Endothelial cell of umbilical vein (primary cell): ENCODE measurements at regions not wholly inside any gene's neighbourhood (a gene's known extent, or its start where the extent isn't known, plus 50 kb on each side); places are given as distances from the start of the nearest gene placed in this dataset.

Experiments used
- BruUV-seq: library from RNA; stranded (reverse); fragments of 400-500 nt; replicated peaks from 2 replicates; lab custom pipeline; 2021; lab: Mats Ljungman, UMichigan
- CTCF ChIA-PET: fragments of 300-600, 350-600 bp; sonication (Branson Sonifier 250); formaldehyde crosslinking; loops from one replicate; lab custom pipeline; 2021; ENCODE audit warnings: antibody characterized with exemption, inconsistent platforms; lab: Charles Lee
- POLR2A ChIA-PET: fragments of 300-600, 350-600 bp; sonication (Branson Sonifier 250); formaldehyde crosslinking; loops from one replicate; lab custom pipeline; 2021; ENCODE audit warnings: antibody characterized with exemption, inconsistent platforms; lab: Charles Lee
- DNase-seq: peaks from one replicate; pipeline ENCODE4 v3.0.0-alpha.2; 2011; ENCODE audit warnings: low read depth, low spot score
- FAIRE-seq: peaks from 2 replicates; lab custom pipeline; 2011; peaks lifted over from hg19 to GRCh38; lab: Jason Lieb, UNC
- H2AFZ ChIP-seq: 2 replicates; pipeline ENCODE4 v1.6.0; 2012; ENCODE audit warnings: low read depth, low read length, control low read depth, inconsistent platforms
- H3K27ac ChIP-seq: 2 replicates; pipeline ENCODE4 v1.5.1; 2011; ENCODE audit warnings: low read depth, mild to moderate bottlenecking, control low read depth, low read length, moderate library complexity; ENCODE audit not compliant: insufficient read depth
- H3K27me3 ChIP-seq, 2 experiments: 2 replicates each; pipeline versions ENCODE4 v1.6.0 to v1.6.1; 2011; ENCODE audit warnings: low read length in 2 of 2, mixed read lengths in 1 of 2; ENCODE audit not compliant: control insufficient read depth in 2 of 2, insufficient read depth in 2 of 2
- H3K36me3 ChIP-seq, 2 experiments: 2 replicates in 1 of 2; 3 replicates in 1 of 2; pipeline ENCODE4 v1.5.1; 2011; ENCODE audit warnings: low read length in 2 of 2, mild to moderate bottlenecking in 1 of 2, moderate library complexity in 1 of 2; ENCODE audit not compliant: control insufficient read depth in 2 of 2, insufficient read depth in 2 of 2; ENCODE audit errors: extremely low read depth in 1 of 2
- H3K4me1 ChIP-seq: 3 replicates; pipeline ENCODE4 v1.5.1; 2011; ENCODE audit warnings: mild to moderate bottlenecking, low read length; ENCODE audit not compliant: control insufficient read depth, insufficient read depth; ENCODE audit errors: extremely low read depth
- H3K4me2 ChIP-seq: 2 replicates; pipeline ENCODE4 v1.6.1; 2011; ENCODE audit warnings: low read length, control low read depth, mixed read lengths; ENCODE audit not compliant: insufficient read depth
- H3K4me3 ChIP-seq, 3 experiments: fragments of 200-600 bp in 1 of 3; sonication (generic), shearing (Covaris generic) in 1 of 3; replicated peaks in 1 of 3; 2 replicates each; pipeline ENCODE4 v1.5.1; 2011 to 2016; ENCODE audit warnings: control low read depth in 3 of 3, low read length in 3 of 3, mild to moderate bottlenecking in 2 of 3, inconsistent platforms in 1 of 3, low read depth in 1 of 3, moderate library complexity in 1 of 3; ENCODE audit not compliant: insufficient read depth in 1 of 3
- H3K79me2 ChIP-seq: 2 replicates; pipeline ENCODE4 v1.6.0; 2012; ENCODE audit warnings: low read length, inconsistent platforms; ENCODE audit not compliant: control insufficient read depth, insufficient read depth
- H3K9ac ChIP-seq: replicated peaks from 2 replicates; pipeline ENCODE3; 2011; ENCODE audit warnings: low read length, control low read depth; ENCODE audit not compliant: insufficient read depth; ENCODE audit errors: extremely low read depth
- H3K9me1 ChIP-seq: replicated peaks from 3 replicates; pipeline ENCODE4 v1.6.0; 2011; ENCODE audit warnings: mild to moderate bottlenecking, low read length; ENCODE audit not compliant: control insufficient read depth, insufficient read depth; ENCODE audit errors: extremely low read depth
- H3K9me3 ChIP-seq: replicated peaks from 2 replicates; pipeline ENCODE4 v1.5.1; 2012; ENCODE audit warnings: low read length, inconsistent platforms; ENCODE audit not compliant: control insufficient read depth, insufficient read depth
- H4K20me1 ChIP-seq: replicated peaks from 2 replicates; pipeline ENCODE3; 2011; ENCODE audit warnings: mild to moderate bottlenecking, low read length; ENCODE audit not compliant: control insufficient read depth, insufficient read depth; ENCODE audit errors: extremely low read depth
- EZH2 ChIP-seq: IDR thresholded peaks from 2 replicates; pipeline ENCODE4 v1.6.1; 2012; ENCODE audit warnings: borderline replicate concordance, low read depth, mild to moderate bottlenecking, moderate library complexity, low read length, inconsistent platforms; ENCODE audit not compliant: severe bottlenecking
- FOS ChIP-seq: IDR thresholded peaks from 2 replicates; pipeline ENCODE4 v1.6.1; 2011; ENCODE audit warnings: mild to moderate bottlenecking, low read length, moderate library complexity, borderline replicate concordance; ENCODE audit not compliant: insufficient read depth
- GATA2 ChIP-seq: IDR thresholded peaks from 2 replicates; pipeline ENCODE4 v1.7.0; 2011; ENCODE audit warnings: low read depth, mild to moderate bottlenecking, moderate library complexity, mixed read lengths, low read length; ENCODE audit not compliant: insufficient read length, insufficient read depth
- JUN ChIP-seq: IDR thresholded peaks from 2 replicates; pipeline ENCODE4 v1.6.1; 2011; ENCODE audit warnings: borderline replicate concordance, low read depth; ENCODE audit not compliant: insufficient read length, insufficient read depth
- MYC ChIP-seq: IDR thresholded peaks from one replicate; pipeline ENCODE4 v1.6.1; 2011; ENCODE audit warnings: mild to moderate bottlenecking, low read depth, low read length
- POLR2A ChIP-seq: IDR thresholded peaks from 2 replicates; pipeline ENCODE4 v1.6.1; 2012; ENCODE audit warnings: low read depth, mild to moderate bottlenecking, control low read depth, low read length
- POLR2AphosphoS5 ChIP-seq: IDR thresholded peaks from 2 replicates; pipeline ENCODE4 v1.6.1; 2012; ENCODE audit warnings: low read depth, mild to moderate bottlenecking, control low read depth, low read length, moderate library complexity; ENCODE audit not compliant: insufficient read depth
- dilution Hi-C: fragments of 300-500 bp; cut with MboI; formaldehyde crosslinking; loops from one replicate; pipeline ENCODE4 v1.15.0; 2019; ENCODE audit warnings: low sequenced_read_pairs; ENCODE audit not compliant: extremely low pct_ligation_motif_present
- intact Hi-C: fragments of 100-400 bp; cut with micrococcal nuclease; formaldehyde crosslinking; loops from one replicate; pipeline ENCODE4 v1.10.0; 2022
- TF ChIP-seq, protein P1 (sequence below): IDR thresholded peaks from 2 replicates; pipeline ENCODE4 v1.6.1; 2011; ENCODE audit not compliant: insufficient read depth, insufficient read length
- TF ChIP-seq, protein P2 (sequence below), 2 donors: IDR thresholded peaks; 1 replicate in 1 of 2; 2 replicates in 1 of 2; pipeline ENCODE4 v1.5.1; 2011; ENCODE audit warnings: low read length in 2 of 2, mild to moderate bottlenecking in 2 of 2, moderate library complexity in 2 of 2, control low read depth in 1 of 2, inconsistent platforms in 1 of 2, low read depth in 1 of 2; ENCODE audit not compliant: insufficient read depth in 1 of 2; ENCODE audit errors: extremely low read depth in 1 of 2

GRCh38 chr1:29416267-29417146 is 180.2 kb downstream of the PTPRU start:
- Histone ChIP-seq H3K9me1 (no peaks in the 10 kb centered on the region), H3K79me2 (no peaks in the 10 kb centered on the region), H3K9me3 (no peaks in the 10 kb centered on the region), H3K4me1 (no peaks in the 10 kb centered on the region), H4K20me1 (no peaks in the 10 kb centered on the region), H3K36me3 (no peaks in the 10 kb centered on the region), H3K27me3 (no peaks in the 10 kb centered on the region), H3K27ac (no peak overlapping the region), H2AFZ (no peak overlapping the region), H3K9ac (no peak overlapping the region), H3K4me3 (no peak overlapping the region), H3K4me2 (no peak overlapping the region)
- dilution Hi-C loops (no loop called here), intact Hi-C loops (no loop called here)
- TF ChIP-seq JUN (no peak), POLR2AphosphoS5 (no peak), FOS (no peak), EZH2 (no peak), GATA2 (no peak), MYC (no peak), POLR2A (no peak)
- TF ChIP-seq, protein P1, sequence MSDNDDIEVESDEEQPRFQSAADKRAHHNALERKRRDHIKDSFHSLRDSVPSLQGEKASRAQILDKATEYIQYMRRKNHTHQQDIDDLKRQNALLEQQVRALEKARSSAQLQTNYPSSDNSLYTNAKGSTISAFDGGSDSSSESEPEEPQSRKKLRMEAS, result no peak
- TF ChIP-seq, protein P2, sequence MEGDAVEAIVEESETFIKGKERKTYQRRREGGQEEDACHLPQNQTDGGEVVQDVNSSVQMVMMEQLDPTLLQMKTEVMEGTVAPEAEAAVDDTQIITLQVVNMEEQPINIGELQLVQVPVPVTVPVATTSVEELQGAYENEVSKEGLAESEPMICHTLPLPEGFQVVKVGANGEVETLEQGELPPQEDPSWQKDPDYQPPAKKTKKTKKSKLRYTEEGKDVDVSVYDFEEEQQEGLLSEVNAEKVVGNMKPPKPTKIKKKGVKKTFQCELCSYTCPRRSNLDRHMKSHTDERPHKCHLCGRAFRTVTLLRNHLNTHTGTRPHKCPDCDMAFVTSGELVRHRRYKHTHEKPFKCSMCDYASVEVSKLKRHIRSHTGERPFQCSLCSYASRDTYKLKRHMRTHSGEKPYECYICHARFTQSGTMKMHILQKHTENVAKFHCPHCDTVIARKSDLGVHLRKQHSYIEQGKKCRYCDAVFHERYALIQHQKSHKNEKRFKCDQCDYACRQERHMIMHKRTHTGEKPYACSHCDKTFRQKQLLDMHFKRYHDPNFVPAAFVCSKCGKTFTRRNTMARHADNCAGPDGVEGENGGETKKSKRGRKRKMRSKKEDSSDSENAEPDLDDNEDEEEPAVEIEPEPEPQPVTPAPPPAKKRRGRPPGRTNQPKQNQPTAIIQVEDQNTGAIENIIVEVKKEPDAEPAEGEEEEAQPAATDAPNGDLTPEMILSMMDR (IDR thresholded peaks at IDR 0.05; ENCODE audit: extremely low read depth in 1 of 2, insufficient read depth in 1 of 2, low read depth in 1 of 2, low read length in 2 of 2), result no peak
- DNase-seq (no peak), FAIRE-seq (no peak)
- BruUV-seq, result no TSS peak
- CTCF ChIA-PET, result interaction anchor here (1.3 kb wide), 1 partner anchor 19 kb away, joined by 3 read pairs; no protein-coding TSS in a partner anchor
- POLR2A ChIA-PET, result interaction anchor here (0.5 kb wide), 1 partner anchor 31 kb away, joined by 3 read pairs; no protein-coding TSS in a partner anchor
